ENCODE measurements at regions not wholly inside any gene's neighbourhood (a gene's known extent, or its start where the extent isn't known, plus 50 kb on each side); places are given as distances from the start of the nearest gene placed in this dataset.

GRCh38 chrX:36528661-36529060 lies 479.5 kb upstream of the FAM47C start:
- TF ChIP-seq, protein P1, sequence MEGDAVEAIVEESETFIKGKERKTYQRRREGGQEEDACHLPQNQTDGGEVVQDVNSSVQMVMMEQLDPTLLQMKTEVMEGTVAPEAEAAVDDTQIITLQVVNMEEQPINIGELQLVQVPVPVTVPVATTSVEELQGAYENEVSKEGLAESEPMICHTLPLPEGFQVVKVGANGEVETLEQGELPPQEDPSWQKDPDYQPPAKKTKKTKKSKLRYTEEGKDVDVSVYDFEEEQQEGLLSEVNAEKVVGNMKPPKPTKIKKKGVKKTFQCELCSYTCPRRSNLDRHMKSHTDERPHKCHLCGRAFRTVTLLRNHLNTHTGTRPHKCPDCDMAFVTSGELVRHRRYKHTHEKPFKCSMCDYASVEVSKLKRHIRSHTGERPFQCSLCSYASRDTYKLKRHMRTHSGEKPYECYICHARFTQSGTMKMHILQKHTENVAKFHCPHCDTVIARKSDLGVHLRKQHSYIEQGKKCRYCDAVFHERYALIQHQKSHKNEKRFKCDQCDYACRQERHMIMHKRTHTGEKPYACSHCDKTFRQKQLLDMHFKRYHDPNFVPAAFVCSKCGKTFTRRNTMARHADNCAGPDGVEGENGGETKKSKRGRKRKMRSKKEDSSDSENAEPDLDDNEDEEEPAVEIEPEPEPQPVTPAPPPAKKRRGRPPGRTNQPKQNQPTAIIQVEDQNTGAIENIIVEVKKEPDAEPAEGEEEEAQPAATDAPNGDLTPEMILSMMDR (conservative IDR thresholded peaks at IDR 0.05; ENCODE audit: low read depth, low read length), result no peak
- no peak for TF ChIP-seq EZH2 (IDR thresholded peaks at IDR 0.05; ENCODE audit: borderline replicate concordance, low read depth, low read length, poor library complexity, severe bottlenecking)

All from A673 (cell line).